ENCODE measurements at regions not wholly inside any gene's neighbourhood (a gene's known extent, or its start where the extent isn't known, plus 50 kb on each side); places are given as distances from the start of the nearest gene placed in this dataset.
"Not testable (repeated sequence)": the region's sequence is repeated elsewhere in the genome, so short reads cannot be mapped to it uniquely, and the experiment has no call there.

DNA sequence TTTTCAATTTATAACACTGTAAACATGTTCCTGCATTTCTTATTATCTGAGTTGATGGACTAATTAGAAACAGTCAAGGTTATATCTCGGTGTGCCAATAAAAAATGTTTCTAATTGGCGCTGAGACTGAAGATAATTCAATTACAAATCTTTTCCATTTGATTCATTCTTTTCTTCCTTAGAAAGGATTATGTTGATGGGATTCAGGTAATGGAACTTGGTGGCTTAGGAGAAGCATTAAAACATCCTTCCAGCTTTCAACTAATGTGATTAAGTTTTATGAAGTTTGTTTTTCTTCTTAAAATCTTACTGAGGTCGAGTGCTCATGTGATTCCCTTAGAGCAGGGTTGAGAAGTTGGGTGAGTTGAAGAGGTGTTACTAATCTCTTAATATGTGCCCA, 1015.3 kb downstream of the NR2F1-AS1 start:
- DNase-seq (ENCODE audit: low spot score): no peak

DNA sequence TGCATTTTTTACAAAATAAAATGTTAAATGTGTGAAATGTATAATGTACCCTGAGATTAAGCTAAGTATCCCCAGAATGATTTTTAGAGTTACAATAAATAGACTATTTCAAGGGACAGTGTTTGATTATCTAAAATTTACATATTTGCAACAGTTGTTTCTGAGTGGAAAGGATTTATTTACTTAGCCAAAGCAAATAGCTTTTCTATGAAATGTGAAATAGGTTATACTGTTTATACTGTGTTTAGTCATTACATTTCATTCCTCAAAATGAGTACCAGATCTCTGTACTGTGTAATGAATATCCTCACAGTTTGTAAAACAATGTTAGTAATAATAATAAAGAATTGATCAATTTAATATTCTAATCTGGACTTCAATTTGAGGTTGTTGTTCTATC, 1019.0 kb downstream of the NR2F1-AS1 start:
- DNase-seq (ENCODE audit: low spot score): no peak

DNA sequence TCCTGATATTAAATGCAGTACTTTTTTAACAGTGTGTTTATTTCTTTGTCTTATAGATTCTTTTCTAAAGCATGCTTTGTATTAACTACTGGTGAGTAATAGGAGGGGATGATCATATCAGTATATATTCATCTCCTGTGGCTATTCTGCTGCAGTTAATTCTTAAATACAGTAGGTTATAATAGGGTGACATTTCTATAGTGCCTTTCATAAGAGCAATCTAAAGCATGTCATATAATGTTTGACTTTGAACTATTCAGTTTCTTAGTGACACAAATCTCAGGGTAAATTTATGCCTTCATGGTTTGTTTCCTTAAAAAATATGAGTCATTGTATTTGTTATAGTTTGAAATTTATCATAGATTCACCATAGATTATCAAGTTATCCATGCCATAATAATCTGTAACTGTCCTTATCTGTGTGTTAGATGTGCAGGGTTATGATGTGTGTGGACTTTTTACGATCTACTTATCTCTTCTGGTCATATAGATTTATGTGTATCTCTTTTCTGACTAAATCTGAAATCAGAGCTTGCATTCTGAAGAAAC, 1019.5 kb downstream of the NR2F1-AS1 start:
- peak; percentile 30 for DNase-seq (ENCODE audit: low spot score)

DNA sequence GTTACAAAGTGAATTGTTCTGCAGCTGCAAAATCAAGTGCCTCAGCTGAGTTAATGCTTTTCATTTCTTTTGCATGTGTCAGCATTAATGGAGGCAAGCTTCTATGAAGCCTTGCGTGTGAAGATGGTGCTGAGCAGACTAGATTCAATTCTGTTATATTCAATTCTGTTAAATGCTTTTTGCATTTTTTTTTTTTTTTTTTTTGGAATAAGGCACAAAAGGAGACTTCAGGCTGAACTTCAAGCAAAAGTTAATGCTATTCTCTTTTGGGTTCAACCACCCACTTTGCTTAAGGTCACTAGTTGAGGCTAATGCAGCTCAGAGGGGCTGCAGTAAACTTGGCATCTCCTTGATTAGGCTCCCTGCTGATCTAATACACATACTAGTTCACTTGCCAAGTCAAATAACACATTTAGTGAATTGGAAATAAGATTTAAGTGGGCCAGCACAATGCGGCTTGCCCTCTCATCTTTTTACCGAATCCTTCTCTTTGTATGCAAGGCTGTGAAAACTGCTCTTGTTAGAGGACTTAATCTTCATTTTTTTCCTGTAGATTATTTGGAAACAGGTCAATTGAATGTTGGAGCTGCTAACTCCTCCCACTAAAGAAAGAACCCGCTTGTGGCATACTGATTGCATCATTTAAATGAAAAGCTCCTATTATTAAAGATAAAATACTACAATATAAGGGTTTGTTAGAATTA, 1020.2 kb downstream of the NR2F1-AS1 start:
- no peak for DNase-seq (ENCODE audit: low spot score)

DNA sequence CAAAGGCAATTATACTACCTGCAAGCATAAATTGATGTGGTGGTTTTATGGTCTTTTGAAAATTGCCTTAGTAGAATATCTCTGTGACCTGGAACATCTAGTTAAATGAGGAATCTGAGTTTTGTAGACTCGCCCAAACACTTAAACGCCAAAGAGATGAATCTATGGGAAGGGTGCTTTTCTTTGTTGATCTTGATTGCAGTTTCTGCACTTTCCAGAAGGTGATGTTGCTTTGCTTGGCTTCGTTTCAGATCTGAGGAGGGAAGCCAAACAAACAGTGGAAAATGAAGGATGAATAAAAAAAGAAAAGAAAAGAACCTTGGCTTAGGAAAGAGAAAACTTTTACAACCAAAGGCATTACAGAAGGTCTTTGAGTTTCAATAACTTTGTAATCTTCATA, 1021.2 kb downstream of the NR2F1-AS1 start:
- DNase-seq (ENCODE audit: low spot score): peak; percentile 23

DNA sequence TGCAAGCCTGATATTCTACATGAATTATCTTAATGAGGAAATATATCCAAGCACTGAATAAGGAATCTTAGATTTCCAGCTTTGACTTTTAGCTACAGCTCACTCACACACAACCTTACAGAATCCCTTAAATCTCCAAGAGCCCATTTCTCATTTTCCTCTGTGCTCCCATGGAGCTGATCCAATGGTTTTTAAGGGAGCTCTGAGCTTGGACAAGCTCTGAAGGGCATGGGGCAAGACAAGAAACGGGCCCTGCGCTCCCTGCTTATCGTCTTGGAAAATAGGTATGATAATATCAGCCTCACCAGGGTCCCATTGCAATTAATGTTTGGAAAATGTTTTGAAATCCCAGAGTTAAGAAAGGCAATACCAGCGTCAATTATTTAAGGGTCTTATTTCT, 1021.7 kb downstream of the NR2F1-AS1 start:
- DNase-seq (ENCODE audit: low spot score): no peak

DNA sequence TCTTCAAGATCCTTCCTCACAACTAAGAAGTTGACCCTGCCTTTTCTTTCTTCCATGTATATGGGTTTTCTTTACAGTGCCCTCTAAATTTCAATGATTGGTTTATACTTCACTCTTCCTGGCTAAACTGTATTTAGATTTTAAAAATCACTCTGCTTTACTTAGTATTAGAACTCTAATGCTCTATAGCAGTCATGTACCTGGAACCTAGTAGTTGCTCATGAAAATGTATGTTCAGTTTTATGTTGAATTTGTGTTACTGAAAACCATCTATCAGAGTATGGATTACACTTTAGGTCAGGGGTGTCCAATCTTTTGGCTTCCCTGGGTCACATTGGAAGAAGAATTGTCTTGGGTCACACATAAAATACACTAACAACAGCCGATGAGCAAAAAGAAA, 1024.3 kb downstream of the NR2F1-AS1 start:
- DNase-seq (ENCODE audit: low spot score): no peak

DNA sequence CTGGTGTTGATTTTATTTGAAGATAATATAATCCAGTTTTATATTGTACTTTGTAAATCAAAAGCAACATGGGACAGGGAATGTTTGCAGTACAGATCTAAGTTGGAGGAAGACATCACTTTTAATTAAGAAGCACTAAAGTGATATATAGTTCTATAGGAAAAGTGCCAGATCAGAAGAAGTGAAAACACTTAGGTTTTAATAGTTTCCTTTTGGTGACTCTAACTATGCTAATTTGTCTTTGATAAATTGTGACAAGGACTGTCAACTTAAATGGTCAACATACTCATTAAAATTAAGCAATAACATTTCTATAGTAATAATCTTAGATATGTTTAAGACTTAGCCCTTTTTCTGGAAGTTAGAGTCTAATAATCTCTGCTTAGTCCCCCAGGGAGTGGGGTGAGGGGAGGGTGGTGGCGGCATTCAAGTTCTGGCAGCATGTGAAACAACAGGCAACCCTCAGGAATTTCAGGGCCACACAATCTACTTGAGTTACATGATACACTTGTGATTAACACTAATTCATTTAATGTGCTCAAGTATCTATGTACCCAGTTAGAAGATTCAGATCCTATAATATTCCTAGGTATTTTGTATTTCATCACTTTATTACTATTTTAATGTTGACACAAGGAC, 1026.5 kb downstream of the NR2F1-AS1 start:
- no peak for DNase-seq (ENCODE audit: low spot score)

DNA sequence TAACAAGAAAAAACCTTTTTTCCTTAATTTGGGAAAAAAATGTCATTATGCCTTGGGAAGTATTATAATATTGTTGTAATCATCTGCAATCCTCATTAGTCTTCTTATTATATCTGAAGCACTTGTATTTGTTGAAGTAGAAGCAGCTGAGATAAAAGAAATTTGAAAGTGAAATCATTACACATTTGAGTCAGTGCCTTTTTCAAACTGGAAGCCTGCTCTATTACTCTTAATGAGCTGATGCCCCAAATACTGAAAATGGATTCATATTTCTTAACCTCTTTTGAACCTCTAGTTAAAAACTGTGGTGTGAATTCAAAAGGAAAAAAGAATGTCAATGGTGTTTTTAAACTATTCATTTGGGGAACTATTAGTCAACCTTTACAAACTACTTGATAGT, 1027.7 kb downstream of the NR2F1-AS1 start:
- DNase-seq (ENCODE audit: low spot score): no peak

DNA sequence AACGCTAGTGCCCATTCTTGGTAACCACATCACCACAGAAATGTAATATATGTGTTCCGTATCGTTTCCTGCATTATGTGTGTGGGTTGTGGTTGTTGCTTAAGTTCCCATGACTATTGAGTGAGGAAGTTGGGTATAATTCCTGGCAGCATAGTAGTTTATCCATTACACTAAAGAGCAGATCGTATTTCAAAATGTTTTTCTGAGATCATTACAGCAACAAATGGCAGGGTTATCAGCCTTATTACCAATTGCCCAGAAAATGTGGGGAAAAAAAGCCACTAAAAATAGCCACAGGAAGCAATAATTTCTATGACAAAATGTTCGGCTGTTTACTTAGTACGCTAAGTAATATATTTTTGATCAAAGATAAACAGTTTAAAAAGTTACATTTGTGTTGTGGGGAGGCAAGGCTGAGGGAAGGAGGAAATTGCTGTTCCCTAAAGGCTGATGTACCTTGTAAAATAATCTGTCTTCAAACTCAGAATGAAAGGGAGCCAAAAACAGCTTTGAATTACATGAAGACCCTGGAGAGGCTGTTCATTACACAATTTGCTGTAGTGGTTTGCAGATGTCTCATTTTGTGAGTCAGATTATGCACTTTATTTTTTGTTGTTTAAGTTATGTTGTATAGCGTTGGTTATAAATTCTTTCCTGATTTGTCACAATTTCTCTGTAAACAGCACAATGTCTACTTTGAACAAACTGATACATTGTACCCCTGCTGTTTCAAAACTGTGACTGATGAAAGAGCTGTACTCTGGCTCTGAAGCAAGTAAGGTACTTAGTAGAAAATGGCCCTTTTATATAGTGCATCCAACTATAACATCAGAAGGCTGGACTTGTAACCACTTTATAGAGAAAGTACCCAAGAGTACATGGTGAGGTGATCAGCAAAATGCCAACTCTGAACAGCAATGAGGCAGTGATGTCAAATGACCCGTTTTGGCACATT, 1028.5 kb downstream of the NR2F1-AS1 start:
- DNase-seq (ENCODE audit: low spot score): peak; percentile 44

DNA sequence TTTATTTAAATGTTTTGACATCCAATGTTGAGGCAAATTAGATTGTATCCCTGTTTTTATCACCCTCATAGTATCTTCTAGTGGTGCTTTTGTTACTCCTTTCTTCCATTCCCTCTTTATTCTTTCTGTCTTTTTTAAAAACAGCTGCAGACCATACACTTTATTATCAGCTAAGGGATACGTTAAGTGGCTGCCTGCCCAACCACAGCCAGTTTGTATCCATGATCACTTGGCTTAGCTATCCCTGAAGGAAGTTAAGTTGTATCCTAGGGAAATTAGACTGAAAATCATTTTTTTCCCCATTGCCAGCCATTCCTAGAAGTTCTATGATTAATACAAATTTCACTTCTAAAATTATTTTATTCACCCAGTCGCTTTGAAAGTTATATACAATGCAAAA, 1032.7 kb downstream of the NR2F1-AS1 start:
- DNase-seq (ENCODE audit: low spot score): no peak

DNA sequence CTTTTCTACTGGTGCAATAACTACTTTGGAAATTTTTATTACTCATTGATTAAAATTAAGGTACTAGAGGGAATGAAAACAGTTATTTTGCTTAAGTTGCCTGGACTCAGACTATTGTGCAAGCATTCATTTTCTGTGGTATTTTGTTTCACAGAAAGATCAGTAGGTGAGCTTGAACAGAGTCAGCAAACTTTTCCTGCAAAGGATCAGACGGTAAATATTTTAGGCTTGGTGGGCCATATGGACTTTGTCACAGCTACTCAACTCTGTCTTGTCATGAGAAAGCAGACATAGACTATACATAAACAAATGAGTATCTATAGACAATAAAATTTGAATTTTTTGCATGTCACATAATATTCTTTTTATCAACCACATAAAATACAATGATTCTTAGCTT, 1036.4 kb downstream of the NR2F1-AS1 start:
- DNase-seq (ENCODE audit: low spot score): no peak

DNA sequence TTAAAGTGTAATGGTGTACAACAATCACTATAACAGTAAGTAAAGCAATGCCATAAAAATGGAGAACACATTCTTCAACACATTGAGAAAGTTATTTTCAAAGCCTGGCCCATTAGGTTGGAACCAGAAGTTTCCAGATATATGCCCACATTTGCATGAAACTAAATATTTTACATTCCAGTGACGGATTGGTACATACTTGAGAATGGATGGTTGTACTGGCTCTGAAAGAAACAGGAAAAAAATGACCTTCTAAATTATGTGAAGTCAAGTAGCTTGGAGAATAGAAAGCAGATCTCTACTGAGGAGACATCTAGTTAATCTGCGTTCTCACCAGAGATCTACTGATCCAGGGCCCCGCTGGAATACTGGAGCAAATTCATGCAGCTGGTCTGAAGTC, 1037.0 kb downstream of the NR2F1-AS1 start:
- DNase-seq (ENCODE audit: low spot score): no peak

DNA sequence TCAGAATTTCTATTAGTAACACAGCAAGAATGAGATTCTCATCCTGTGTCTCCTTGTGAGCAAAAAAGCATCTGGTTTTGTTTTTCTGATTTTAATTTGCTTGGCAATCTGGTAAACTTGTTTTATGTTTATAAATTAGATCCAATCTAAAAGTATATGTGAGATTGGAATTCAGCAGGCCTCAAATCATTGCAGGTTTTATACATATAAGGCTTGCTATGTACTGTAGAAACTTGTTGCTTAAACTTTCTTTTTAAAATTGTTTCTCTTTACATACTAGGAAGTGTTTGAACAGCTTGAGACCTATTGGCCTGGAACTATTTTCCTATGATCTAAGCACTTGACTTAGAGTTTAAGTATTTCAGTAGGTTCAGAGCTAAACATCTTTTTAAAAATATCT, 1037.8 kb downstream of the NR2F1-AS1 start:
- DNase-seq (ENCODE audit: low spot score): no peak

DNA sequence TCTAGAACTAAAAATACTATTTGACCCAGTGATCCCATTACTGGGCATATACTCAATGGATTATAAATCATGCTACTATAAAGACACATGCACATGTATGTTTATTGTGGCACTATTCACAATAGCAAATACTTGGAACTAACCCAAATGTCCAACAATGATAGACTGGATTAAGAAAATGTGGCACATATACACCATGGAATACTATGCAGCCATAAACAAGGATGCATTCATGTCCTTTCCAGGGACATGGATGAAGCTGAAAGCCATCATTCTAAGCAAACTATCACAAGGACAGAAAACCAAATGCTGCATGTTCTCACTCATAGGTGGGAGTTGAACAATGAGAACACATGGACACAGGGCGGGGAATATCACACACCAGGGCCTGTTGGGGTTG, 1039.0 kb downstream of the NR2F1-AS1 start:
- DNase-seq (ENCODE audit: low spot score): not testable (repeated sequence)

DNA sequence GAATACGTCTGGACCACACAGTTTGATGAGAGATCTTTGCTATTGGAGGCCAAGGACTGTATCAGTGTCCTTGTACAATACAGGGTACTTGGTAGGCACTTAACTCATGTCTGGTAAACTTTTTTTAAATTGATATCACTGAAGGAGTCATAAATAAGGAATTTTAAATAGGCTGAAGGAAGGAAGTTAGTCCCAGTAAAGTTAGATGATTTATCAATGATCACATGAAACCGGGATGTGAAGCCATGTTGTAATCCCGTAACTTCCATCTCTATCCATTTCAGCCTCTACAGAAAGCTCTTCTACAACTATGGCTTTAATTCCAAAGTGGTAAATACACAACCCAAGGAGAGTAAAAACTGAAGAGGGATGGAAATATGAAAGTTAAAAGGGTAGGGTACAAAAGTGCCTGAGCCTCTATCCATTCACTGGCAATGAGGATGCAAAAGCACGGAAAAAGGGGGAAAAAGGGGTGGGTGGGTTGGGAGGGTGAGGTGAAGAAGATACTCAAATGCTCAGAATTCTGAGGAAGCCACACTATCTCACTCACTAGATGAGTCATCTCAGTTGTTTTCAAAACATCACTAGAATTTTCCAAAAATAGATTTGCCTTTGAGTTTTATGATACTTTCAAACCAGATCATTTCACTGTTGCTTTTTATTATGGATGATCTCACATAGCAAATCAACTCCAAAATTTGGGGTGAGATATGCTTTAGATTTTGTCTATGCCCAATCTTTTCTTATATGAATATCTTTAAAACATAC, 1053.5 kb downstream of the NR2F1-AS1 start:
- DNase-seq (ENCODE audit: low spot score): no peak

DNA sequence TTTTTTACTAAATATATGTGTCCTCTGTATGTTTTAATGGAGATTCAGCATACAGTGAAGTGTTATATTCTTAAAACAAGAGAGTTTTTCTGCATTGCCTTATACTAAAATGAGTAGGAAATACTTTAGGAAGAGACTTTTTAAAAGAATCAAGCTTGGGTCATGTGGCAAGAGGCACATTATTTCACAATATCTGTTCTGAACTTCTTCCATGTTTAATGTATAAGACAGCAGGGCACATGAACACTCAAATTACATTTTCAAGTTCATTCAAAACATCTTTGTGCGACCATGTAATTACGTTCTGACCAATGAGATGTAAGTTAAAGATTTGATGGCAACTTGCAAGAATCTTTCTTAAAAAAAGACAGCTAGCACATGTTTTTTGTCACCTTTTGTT, 1055.9 kb downstream of the NR2F1-AS1 start:
- DNase-seq (ENCODE audit: low spot score): no peak

DNA sequence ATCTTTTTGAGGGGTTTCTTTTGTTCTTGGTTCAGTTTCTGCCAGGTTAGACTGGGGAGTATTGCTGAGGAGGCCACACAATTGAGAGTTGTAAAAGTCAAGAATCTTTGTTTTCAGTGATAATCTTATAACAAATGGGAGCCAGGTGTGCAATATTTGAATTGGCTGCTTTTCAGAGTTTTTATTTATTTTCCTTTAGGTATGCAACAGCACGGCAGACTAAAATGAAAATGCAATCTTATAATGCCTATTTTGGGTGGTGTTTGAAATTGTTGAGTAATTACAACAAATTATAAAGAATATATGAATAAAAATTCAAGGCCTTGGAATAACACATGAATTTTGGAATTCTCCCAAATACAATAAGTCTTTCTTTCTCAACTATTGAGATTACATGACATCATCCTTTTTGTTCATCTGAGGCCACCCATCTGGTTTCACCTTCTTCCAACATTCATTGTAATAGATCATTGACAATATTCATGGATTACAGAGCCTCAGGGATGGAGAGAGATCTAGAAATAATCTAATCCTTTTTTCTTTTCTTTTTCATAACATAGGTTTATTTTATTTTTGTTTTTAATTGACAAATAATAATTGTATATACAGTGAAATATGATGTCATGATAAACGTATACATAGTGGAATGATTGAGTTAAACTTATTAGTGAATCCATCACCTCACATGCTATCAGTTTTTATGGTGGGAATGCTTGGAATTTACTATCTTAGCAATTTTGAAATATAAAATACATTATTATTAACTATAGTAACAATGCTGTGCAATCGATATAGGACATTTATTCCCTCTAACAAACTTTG, 1061.0 kb downstream of the NR2F1-AS1 start:
- DNase-seq (ENCODE audit: low spot score): no peak

DNA sequence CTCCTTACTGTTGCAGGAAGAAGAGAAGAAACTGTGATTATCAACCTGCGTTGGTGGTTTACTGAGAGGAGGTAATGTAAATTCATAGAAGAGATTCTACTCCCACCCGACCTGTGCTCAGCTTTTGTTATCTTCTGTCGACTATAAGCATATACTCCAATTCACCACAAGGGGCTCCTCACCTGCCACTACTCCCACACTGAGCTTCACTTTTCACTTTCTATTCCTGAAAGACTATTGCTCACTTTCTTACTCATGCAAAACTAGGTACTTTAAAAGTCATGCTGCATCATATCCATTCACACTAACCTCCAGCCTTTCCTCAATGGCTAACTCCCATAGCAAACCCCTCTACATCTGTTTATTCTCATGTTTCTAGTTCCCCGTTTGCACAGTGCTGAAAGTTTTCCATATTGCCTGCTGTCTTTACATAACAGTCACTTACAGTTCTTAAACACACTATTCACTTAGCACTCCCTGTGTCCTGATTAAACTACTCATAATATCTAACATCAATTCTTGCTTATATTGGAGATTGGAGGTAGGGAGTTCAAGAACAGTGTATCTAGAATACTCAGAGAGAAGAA, 1062.6 kb downstream of the NR2F1-AS1 start:
- peak; percentile 49 for DNase-seq (ENCODE audit: low spot score)

DNA sequence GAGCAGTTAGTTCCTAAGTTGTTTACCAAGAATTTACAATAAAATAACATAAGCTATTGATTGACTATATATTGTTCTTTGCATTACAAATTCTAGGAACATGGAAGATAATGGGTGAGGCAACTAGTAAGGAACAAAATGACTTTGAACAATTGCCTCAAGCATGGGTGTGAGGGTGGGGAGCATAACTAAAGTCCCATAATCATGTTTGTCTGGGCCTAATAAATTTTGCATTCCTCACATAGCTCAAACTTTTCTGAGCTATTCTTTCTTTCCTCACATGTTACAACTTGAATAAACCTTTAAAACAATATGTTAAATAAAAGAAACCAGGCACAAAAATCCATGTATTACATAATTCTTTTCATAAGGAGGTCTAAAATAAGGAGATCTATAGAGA, 1066.1 kb downstream of the NR2F1-AS1 start:
- no peak for DNase-seq (ENCODE audit: low spot score)
